GM19023 (cell line): ENCODE measurements at regions not wholly inside any gene's neighbourhood (a gene's known extent, or its start where the extent isn't known, plus 50 kb on each side); places are given as distances from the start of the nearest gene placed in this dataset.
A peak's percentile ranks its signal among the peaks of the same experiment; 100 is the strongest.

Experiments used
- ATAC-seq: cut with Tn5 transposase; IDR thresholded peaks from one replicate; pipeline ENCODE4 v1.9.1; 2021; ENCODE audit warnings: mild to moderate bottlenecking, moderate library complexity; ENCODE audit not compliant: unreplicated experiment

GRCh38 chrX:129188231-129188630 lies 335.1 kb downstream of the SMARCA1 start:
- ATAC-seq, result no peak

- ATAC-seq, result no peak
These were observed 346.6 kb downstream of the SMARCA1 start for GRCh38 chrX:129176710-129177109.

GRCh38 chrX:129161108-129161507 lies 362.2 kb downstream of the SMARCA1 start:
- no peak for ATAC-seq

GRCh38 chrX:129158505-129158904 lies 364.8 kb downstream of the SMARCA1 start:
- ATAC-seq, result no peak

GRCh38 chrX:129145840-129146272 lies 377.4 kb downstream of the SMARCA1 start:
- no peak for ATAC-seq

- no peak for ATAC-seq
These were observed 377.9 kb downstream of the SMARCA1 start for GRCh38 chrX:129145385-129145784.

GRCh38 chrX:129144172-129145038 lies 378.9 kb downstream of the SMARCA1 start:
- ATAC-seq, result no peak

GRCh38 chrX:129139837-129140598 lies 383.3 kb downstream of the SMARCA1 start:
- no peak for ATAC-seq

GRCh38 chrX:129125122-129125914 lies 398.0 kb downstream of the SMARCA1 start:
- ATAC-seq, result no peak

GRCh38 chrX:129123795-129124194 lies 399.5 kb downstream of the SMARCA1 start:
- no peak for ATAC-seq

GRCh38 chrX:129116676-129117470 lies 406.4 kb downstream of the SMARCA1 start:
- no peak for ATAC-seq

- no peak for ATAC-seq
These were observed 407.4 kb downstream of the SMARCA1 start for GRCh38 chrX:129115935-129116334.

- ATAC-seq, result peak; percentile 76
These were observed 408.2 kb downstream of the SMARCA1 start for GRCh38 chrX:129115104-129115503.

GRCh38 chrX:129111081-129111798 lies 412.1 kb downstream of the SMARCA1 start:
- no peak for ATAC-seq

GRCh38 chrX:129108936-129109335 lies 414.4 kb downstream of the SMARCA1 start:
- ATAC-seq, result no peak

GRCh38 chrX:129099207-129099606 lies 424.1 kb downstream of the SMARCA1 start:
- no peak for ATAC-seq

- ATAC-seq, result no peak
These were observed 425.6 kb downstream of the SMARCA1 start for GRCh38 chrX:129097668-129098067.

- no peak for ATAC-seq
These were observed 429.6 kb downstream of the SMARCA1 start for GRCh38 chrX:129093706-129094105.

- no peak for ATAC-seq
These were observed 430.5 kb downstream of the SMARCA1 start for GRCh38 chrX:129092757-129093156.

GRCh38 chrX:129092242-129092641 lies 431.0 kb downstream of the SMARCA1 start:
- ATAC-seq, result no peak
